GM12892 (cell line): ENCODE measurements at regions not wholly inside any gene's neighbourhood (a gene's known extent, or its start where the extent isn't known, plus 50 kb on each side); places are given as distances from the start of the nearest gene placed in this dataset.

Experiments used
- POLR2A ChIP-seq: IDR thresholded peaks from 2 replicates; pipeline ENCODE4 v1.6.1; 2011; ENCODE audit warnings: low read depth, low read length, control low read depth
- POLR2AphosphoS5 ChIP-seq: IDR thresholded peaks from 2 replicates; pipeline ENCODE4 v1.6.1; 2011; ENCODE audit warnings: low read depth, low read length, control low read depth
- TAF1 ChIP-seq: IDR thresholded peaks from 2 replicates; pipeline ENCODE4 v1.6.1; 2011; ENCODE audit warnings: low read depth, mild to moderate bottlenecking, control low read depth, low read length, borderline replicate concordance

DNA sequence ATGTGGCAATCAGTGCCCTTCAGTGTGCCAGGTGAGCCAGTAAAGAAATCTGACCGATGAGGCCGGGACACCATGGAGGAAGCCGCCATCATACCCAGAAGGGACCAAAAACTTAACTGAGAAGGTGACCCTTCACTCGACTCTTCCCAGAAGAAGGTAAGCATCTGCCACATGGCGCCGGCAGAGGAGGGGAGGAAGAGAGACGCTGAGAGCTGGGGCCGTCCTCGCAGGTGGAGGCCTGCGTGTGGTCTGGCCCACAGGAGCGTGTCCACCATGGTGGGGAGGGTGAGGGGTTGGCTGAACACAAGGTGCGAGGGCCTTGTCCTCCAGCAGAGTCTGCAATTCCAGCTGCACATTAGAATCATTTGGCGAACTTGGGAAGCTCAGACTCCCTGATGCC, 513.1 kb upstream of the RAB6C start:
- TF ChIP-seq POLR2A = no peak
- TF ChIP-seq POLR2AphosphoS5 = no peak
- no peak for TF ChIP-seq TAF1
